OCI-LY3 (cell line): ENCODE measurements at regions not wholly inside any gene's neighbourhood (a gene's known extent, or its start where the extent isn't known, plus 50 kb on each side); places are given as distances from the start of the nearest gene placed in this dataset.

Source experiments
- H2AFZ ChIP-seq: fragments of 200-600, 300-600 bp; shearing (Covaris generic); 2 replicates; pipeline ENCODE4 v1.6.0; 2014; ENCODE audit warnings: antibody characterized with exemption, low read depth, low read length
- H3K27ac ChIP-seq: fragments of 200-600, 300-600 bp; sonication (generic); 2 replicates; pipeline ENCODE4 v1.5.1; 2014; ENCODE audit warnings: mild to moderate bottlenecking, low read length, moderate library complexity, mixed read lengths
- H3K27me3 ChIP-seq: fragments of 200-600, 300-600 bp; sonication (generic); 2 replicates; pipeline ENCODE4 v1.6.1; 2014; ENCODE audit warnings: low read depth, low read length, mixed read lengths
- H3K36me3 ChIP-seq: fragments of 200-600, 300-600 bp; sonication (generic); replicated peaks from 2 replicates; pipeline ENCODE3; 2014; ENCODE audit warnings: low read depth, low read length, mixed read lengths
- H3K4me1 ChIP-seq: fragments of 300-600, 200-600 bp; sonication (generic); 2 replicates; pipeline ENCODE4 v1.6.1; 2014; ENCODE audit warnings: low read length, mixed read lengths
- H3K4me2 ChIP-seq: fragments of 200-600, 300-600 bp; sonication (generic); 2 replicates; pipeline ENCODE4 v1.6.1; 2014; ENCODE audit warnings: low read length, mixed read lengths
- H3K4me3 ChIP-seq: fragments of 300-600, 200-600 bp; sonication (generic); 2 replicates; pipeline ENCODE4 v1.5.1; 2014; ENCODE audit warnings: antibody characterized with exemption, mild to moderate bottlenecking, low read length, moderate library complexity
- H3K79me2 ChIP-seq: fragments of 300-600, 200-600 bp; shearing (Covaris generic); 2 replicates; pipeline ENCODE4 v1.6.1; 2014; ENCODE audit warnings: mild to moderate bottlenecking, low read length, mixed read lengths
- H3K9ac ChIP-seq: fragments of 300-600, 200-600 bp; shearing (Covaris generic); 2 replicates; pipeline ENCODE4 v1.6.0; 2014; ENCODE audit warnings: mild to moderate bottlenecking, low read length, moderate library complexity
- H3K9me3 ChIP-seq: fragments of 200-600, 300-600 bp; shearing (Covaris generic); 2 replicates; pipeline ENCODE4 v1.6.1; 2014; ENCODE audit warnings: low read length, mixed read lengths; ENCODE audit not compliant: insufficient read depth
- H4K20me1 ChIP-seq: fragments of 200-600, 300-600 bp; sonication (generic); 2 replicates; pipeline ENCODE4 v1.6.1; 2016; ENCODE audit warnings: low read length, mixed read lengths; ENCODE audit not compliant: insufficient read depth
- EZH2phosphoT487 ChIP-seq: fragments of 200-600 bp; shearing (Covaris generic); IDR thresholded peaks from 2 replicates; pipeline ENCODE4 v1.6.1; 2018; ENCODE audit warnings: antibody characterized with exemption, mixed run types, low read depth
- TF ChIP-seq, protein P1 (sequence below): fragments of 200-600, 300-600 bp; sonication (generic); IDR thresholded peaks from 2 replicates; pipeline ENCODE4 v1.5.1; 2014; ENCODE audit warnings: antibody characterized with exemption, low read length, low read depth

DNA sequence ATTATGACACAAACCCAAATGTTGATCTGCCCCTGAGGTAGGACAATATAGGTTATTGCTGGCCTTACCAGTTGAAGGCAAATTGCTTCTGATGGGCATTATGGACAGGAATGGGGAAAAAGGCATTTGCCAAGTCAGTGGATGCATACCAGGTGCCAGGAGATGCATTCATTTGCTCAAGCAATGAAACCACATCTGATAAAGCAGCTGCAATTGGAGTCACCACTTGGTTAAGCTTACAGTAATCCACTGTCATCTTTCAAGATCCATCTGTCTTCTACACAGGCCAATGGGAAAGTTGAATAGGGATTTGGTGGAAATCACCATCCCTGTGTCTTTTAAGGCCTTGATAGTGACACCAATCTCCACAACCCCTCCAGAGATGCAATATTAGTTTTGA lies 648.6 kb downstream of the COL12A1 start:
- Histone ChIP-seq H3K9me3 (no peaks in the 10 kb centered on the region), H4K20me1 (no peaks in the 10 kb centered on the region), H3K27ac (no peak overlapping the region)

DNA sequence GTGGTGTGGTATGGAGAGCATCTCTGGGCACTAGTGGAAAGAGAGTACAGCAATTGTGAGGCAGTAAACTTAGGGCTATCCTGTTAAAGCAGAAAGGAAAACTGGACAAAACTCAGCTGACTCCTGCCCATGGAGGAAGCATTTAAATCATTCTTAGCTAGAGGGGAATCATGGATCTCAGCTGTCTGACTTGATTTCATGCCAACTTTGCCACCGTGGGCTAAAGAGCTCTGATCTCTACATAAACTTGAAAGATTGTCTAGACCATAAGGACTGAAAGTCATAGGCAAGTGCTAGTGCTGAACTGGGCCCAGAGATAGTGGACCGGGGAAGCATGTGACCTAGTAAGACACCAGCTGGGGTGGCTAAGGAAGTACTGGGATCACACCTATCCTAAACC lies 651.8 kb downstream of the COL12A1 start:
- Histone ChIP-seq H3K36me3 (no peaks in the 10 kb centered on the region), H3K27ac (no peak overlapping the region), H3K4me2 (no peak overlapping the region)

More for the DNA sequence above, 648.6 kb downstream of the COL12A1 start:
- no peak overlapping the region for H3K4me3 ChIP-seq
- no peaks in the 10 kb centered on the region for H3K4me1 ChIP-seq
- no peaks in the 10 kb centered on the region for H3K27me3 ChIP-seq
- H3K4me2 ChIP-seq, result no peak overlapping the region
- no peaks in the 10 kb centered on the region for H3K79me2 ChIP-seq
- H2AFZ ChIP-seq, result no peak overlapping the region
- H3K36me3 ChIP-seq, result no peaks in the 10 kb centered on the region
- no peak overlapping the region for H3K9ac ChIP-seq
- TF ChIP-seq EZH2phosphoT487, result no peak
- TF ChIP-seq, protein P1, sequence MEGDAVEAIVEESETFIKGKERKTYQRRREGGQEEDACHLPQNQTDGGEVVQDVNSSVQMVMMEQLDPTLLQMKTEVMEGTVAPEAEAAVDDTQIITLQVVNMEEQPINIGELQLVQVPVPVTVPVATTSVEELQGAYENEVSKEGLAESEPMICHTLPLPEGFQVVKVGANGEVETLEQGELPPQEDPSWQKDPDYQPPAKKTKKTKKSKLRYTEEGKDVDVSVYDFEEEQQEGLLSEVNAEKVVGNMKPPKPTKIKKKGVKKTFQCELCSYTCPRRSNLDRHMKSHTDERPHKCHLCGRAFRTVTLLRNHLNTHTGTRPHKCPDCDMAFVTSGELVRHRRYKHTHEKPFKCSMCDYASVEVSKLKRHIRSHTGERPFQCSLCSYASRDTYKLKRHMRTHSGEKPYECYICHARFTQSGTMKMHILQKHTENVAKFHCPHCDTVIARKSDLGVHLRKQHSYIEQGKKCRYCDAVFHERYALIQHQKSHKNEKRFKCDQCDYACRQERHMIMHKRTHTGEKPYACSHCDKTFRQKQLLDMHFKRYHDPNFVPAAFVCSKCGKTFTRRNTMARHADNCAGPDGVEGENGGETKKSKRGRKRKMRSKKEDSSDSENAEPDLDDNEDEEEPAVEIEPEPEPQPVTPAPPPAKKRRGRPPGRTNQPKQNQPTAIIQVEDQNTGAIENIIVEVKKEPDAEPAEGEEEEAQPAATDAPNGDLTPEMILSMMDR, result no peak

DNA sequence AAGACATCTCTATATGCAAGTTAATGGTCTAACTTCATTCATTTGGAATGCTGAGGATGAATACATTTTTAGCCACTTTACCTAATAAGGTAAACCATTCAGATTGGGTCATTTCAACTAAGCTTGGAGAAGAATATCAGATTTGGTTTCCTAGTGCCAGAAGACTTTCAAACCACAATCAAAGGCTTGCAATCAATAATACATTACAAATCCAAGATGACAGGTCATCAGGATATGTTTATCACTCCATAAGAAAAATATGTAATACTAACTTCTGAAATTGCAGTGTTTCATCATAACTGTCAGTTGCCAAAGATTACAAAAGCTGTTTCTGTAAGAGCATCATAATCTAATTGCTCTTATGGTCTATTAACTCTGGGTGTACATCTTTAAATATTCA lies 654.0 kb downstream of the COL12A1 start:
- Histone ChIP-seq H3K9me3 (no peaks in the 10 kb centered on the region), H3K4me1 (no peaks in the 10 kb centered on the region), H3K79me2 (no peaks in the 10 kb centered on the region), H3K4me2 (no peak overlapping the region), H3K9ac (no peak overlapping the region), H3K36me3 (no peaks in the 10 kb centered on the region), H3K27me3 (no peaks in the 10 kb centered on the region), H3K27ac (no peak overlapping the region), H4K20me1 (no peaks in the 10 kb centered on the region), H2AFZ (no peak overlapping the region), H3K4me3 (no peak overlapping the region)
- TF ChIP-seq, protein P1, result no peak
- TF ChIP-seq EZH2phosphoT487, result no peak

More for the DNA sequence above, 651.8 kb downstream of the COL12A1 start:
- Histone ChIP-seq H3K79me2 (no peaks in the 10 kb centered on the region), H3K9me3 (no peaks in the 10 kb centered on the region), H3K27me3 (no peaks in the 10 kb centered on the region), H3K9ac (no peak overlapping the region), H2AFZ (no peak overlapping the region), H3K4me3 (no peak overlapping the region), H3K4me1 (no peaks in the 10 kb centered on the region), H4K20me1 (no peaks in the 10 kb centered on the region)
- TF ChIP-seq, protein P1, result no peak
- no peak for TF ChIP-seq EZH2phosphoT487

DNA sequence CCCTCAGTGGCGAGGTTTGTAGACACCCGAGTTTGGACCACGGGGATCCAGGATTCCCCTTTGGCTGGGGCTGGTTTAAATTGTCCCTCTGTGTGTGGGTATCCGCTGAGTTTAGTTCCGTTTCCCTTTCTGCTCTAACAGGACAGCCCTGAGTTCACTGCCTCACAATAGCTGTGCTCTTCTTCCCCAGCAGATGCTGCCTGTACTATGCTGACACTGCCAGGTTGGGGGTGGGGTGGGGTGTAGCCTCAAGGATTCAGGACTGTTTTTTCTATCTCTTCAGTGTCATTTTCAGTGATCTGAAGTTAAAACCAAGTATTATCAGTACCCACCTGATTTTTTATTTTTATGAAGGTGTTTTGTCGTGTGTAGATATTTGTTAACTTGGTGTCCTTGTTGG lies 655.0 kb downstream of the COL12A1 start:
- H2AFZ ChIP-seq, result no peak overlapping the region
- TF ChIP-seq, protein P1, result no peak
- no peak for TF ChIP-seq EZH2phosphoT487
- H3K4me3 ChIP-seq, result no peak overlapping the region
- H3K4me1 ChIP-seq, result no peaks in the 10 kb centered on the region
- H3K79me2 ChIP-seq, result no peaks in the 10 kb centered on the region
- no peak overlapping the region for H3K27ac ChIP-seq
- H3K27me3 ChIP-seq, result no peaks in the 10 kb centered on the region
- no peak overlapping the region for H3K9ac ChIP-seq
- no peak overlapping the region for H3K4me2 ChIP-seq
- H3K9me3 ChIP-seq, result no peaks in the 10 kb centered on the region
- no peaks in the 10 kb centered on the region for H3K36me3 ChIP-seq
- no peaks in the 10 kb centered on the region for H4K20me1 ChIP-seq
